NB4 (cell line): ENCODE measurements at regions not wholly inside any gene's neighbourhood (a gene's known extent, or its start where the extent isn't known, plus 50 kb on each side); places are given as distances from the start of the nearest gene placed in this dataset.

ENCODE experiments used
- CTCF ChIP-seq: IDR thresholded peaks from one replicate; pipeline ENCODE4 v1.5.1; 2012; ENCODE audit warnings: low read depth, low read length
- MAX ChIP-seq: IDR thresholded peaks from 2 replicates; pipeline ENCODE4 v1.6.1; 2011; ENCODE audit warnings: low read depth, low read length
- POLR2A ChIP-seq: IDR thresholded peaks from 2 replicates; pipeline ENCODE4 v1.6.1; 2011; ENCODE audit warnings: mild to moderate bottlenecking; ENCODE audit not compliant: insufficient read length; ENCODE audit errors: extremely low read depth

DNA sequence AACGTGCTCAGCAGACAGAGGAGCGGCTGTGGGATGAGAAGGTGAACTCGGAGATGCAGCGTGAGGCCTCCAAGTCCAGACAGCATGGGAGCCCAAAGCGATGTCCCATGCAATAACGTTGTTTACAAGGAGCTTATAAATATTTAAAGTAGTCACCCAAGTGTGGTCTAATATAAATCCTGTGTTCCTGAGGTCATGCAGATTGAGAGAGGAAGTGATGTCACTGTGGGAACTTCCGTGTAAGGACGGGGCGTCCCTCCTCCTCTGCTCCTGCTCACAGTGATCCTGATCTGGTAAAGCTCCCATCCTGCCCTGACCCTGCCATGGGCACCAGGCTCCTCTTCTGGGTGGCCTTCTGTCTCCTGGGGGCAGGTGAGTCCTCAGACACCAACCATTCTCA, 94.7 kb upstream of the PRSS58 start:
- no peak for TF ChIP-seq CTCF
- no peak for TF ChIP-seq POLR2A
- TF ChIP-seq MAX = no peak
